Breast epithelium (tissue), 3 donors: ENCODE measurements at regions not wholly inside any gene's neighbourhood (a gene's known extent, or its start where the extent isn't known, plus 50 kb on each side); places are given as distances from the start of the nearest gene placed in this dataset.

ENCODE experiments used
- POLR2A ChIP-seq: fragments of 450-650 bp; IDR thresholded peaks from one replicate; pipeline ENCODE4 v1.6.1; 2016; ENCODE audit warnings: antibody characterized with exemption, mild to moderate bottlenecking, moderate library complexity
- POLR2AphosphoS5 ChIP-seq, 3 donors: sonication (generic); formaldehyde crosslinking; IDR thresholded peaks; one replicate each; pipeline ENCODE4 v1.6.1; 2017; ENCODE audit warnings: antibody characterized with exemption in 3 of 3
- TF ChIP-seq, protein P1 (sequence below), 3 donors: fragments of 450-650 bp; IDR thresholded peaks; one replicate each; pipeline ENCODE4 v1.5.1; 2016 to 2017; ENCODE audit warnings: antibody characterized with exemption in 3 of 3, mild to moderate bottlenecking in 3 of 3, moderate library complexity in 3 of 3

DNA sequence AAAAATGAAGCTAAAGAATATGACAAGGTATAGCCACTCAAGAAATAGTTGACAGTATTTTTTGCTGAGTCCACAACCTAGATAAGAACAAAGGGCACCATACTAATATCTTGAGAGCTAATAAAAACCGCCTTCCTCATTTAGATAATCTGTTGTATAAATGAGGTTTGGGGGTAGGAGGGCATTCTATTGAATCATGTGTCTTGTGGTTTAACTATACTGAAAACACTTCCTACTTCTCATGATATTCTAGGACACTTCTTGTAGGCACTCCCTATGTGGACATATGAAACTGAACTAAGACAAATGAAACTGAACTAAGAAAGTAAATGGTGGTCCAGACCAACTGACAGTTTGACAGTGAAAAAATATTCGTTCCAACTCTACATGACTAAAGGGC is 1268.5 kb upstream of the C9orf72 start:
- TF ChIP-seq, protein P1, sequence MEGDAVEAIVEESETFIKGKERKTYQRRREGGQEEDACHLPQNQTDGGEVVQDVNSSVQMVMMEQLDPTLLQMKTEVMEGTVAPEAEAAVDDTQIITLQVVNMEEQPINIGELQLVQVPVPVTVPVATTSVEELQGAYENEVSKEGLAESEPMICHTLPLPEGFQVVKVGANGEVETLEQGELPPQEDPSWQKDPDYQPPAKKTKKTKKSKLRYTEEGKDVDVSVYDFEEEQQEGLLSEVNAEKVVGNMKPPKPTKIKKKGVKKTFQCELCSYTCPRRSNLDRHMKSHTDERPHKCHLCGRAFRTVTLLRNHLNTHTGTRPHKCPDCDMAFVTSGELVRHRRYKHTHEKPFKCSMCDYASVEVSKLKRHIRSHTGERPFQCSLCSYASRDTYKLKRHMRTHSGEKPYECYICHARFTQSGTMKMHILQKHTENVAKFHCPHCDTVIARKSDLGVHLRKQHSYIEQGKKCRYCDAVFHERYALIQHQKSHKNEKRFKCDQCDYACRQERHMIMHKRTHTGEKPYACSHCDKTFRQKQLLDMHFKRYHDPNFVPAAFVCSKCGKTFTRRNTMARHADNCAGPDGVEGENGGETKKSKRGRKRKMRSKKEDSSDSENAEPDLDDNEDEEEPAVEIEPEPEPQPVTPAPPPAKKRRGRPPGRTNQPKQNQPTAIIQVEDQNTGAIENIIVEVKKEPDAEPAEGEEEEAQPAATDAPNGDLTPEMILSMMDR (IDR thresholded peaks at IDR 0.05), result no peak
- TF ChIP-seq POLR2A (no peak), POLR2AphosphoS5 (IDR thresholded peaks at IDR 0.05) (no peak)
